Sigmoid colon (tissue), 3 donors: ENCODE measurements at regions not wholly inside any gene's neighbourhood (a gene's known extent, or its start where the extent isn't known, plus 50 kb on each side); places are given as distances from the start of the nearest gene placed in this dataset.

Experiments used
- POLR2A ChIP-seq, 2 donors: fragments of 450-650 bp; IDR thresholded peaks; one replicate each; pipeline ENCODE4 v1.6.1; 2016; ENCODE audit warnings: antibody characterized with exemption in 2 of 2, mild to moderate bottlenecking in 2 of 2, moderate library complexity in 2 of 2
- TF ChIP-seq, protein P1 (sequence below), 4 experiments: fragments of 450-650 bp in 3 of 4; fragments of 200-600 bp in 1 of 4; IDR thresholded peaks; one replicate each; pipeline ENCODE4 v1.5.1; 2016 to 2019; ENCODE audit warnings: antibody characterized with exemption in 4 of 4, mild to moderate bottlenecking in 3 of 4, moderate library complexity in 2 of 4

- TF ChIP-seq, protein P1, sequence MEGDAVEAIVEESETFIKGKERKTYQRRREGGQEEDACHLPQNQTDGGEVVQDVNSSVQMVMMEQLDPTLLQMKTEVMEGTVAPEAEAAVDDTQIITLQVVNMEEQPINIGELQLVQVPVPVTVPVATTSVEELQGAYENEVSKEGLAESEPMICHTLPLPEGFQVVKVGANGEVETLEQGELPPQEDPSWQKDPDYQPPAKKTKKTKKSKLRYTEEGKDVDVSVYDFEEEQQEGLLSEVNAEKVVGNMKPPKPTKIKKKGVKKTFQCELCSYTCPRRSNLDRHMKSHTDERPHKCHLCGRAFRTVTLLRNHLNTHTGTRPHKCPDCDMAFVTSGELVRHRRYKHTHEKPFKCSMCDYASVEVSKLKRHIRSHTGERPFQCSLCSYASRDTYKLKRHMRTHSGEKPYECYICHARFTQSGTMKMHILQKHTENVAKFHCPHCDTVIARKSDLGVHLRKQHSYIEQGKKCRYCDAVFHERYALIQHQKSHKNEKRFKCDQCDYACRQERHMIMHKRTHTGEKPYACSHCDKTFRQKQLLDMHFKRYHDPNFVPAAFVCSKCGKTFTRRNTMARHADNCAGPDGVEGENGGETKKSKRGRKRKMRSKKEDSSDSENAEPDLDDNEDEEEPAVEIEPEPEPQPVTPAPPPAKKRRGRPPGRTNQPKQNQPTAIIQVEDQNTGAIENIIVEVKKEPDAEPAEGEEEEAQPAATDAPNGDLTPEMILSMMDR (IDR thresholded peaks at IDR 0.05), result no peak
- TF ChIP-seq POLR2A (IDR thresholded peaks at IDR 0.05), result no peak
Observed at GRCh38 chr15:89408372-89409183, 74.0 kb upstream of the POLG start.
